HG03460 (cell line): ENCODE measurements at regions not wholly inside any gene's neighbourhood (a gene's known extent, or its start where the extent isn't known, plus 50 kb on each side); places are given as distances from the start of the nearest gene placed in this dataset.

ENCODE experiments used
- ATAC-seq: cut with Tn5 transposase; IDR thresholded peaks from one replicate; pipeline ENCODE4 v1.9.1; 2021; ENCODE audit not compliant: unreplicated experiment

GRCh38 chr18:28406533-28406932, 229.6 kb upstream of the CDH2 start:
- no peak for ATAC-seq

- ATAC-seq, result no peak
Measured at GRCh38 chr18:28404694-28405093, 227.8 kb upstream of the CDH2 start.

- ATAC-seq, result no peak
Measured at GRCh38 chr18:28399781-28400362, 222.9 kb upstream of the CDH2 start.

- no peak for ATAC-seq
Measured at GRCh38 chr18:28398471-28398870, 221.5 kb upstream of the CDH2 start.

- no peak for ATAC-seq
Measured at GRCh38 chr18:28390022-28390421, 213.1 kb upstream of the CDH2 start.

- no peak for ATAC-seq
Measured at GRCh38 chr18:28382215-28382879, 205.4 kb upstream of the CDH2 start.

GRCh38 chr18:28372186-28372585, 195.3 kb upstream of the CDH2 start:
- no peak for ATAC-seq

GRCh38 chr18:28366676-28367075, 189.7 kb upstream of the CDH2 start:
- no peak for ATAC-seq

GRCh38 chr18:28365411-28365831, 188.5 kb upstream of the CDH2 start:
- no peak for ATAC-seq

- no peak for ATAC-seq
Measured at GRCh38 chr18:28363124-28363523, 186.2 kb upstream of the CDH2 start.

- no peak for ATAC-seq
Measured at GRCh38 chr18:28359176-28359575, 182.2 kb upstream of the CDH2 start.

- ATAC-seq, result no peak
Measured at GRCh38 chr18:28357766-28358401, 181.0 kb upstream of the CDH2 start.

GRCh38 chr18:28350821-28351220, 173.9 kb upstream of the CDH2 start:
- ATAC-seq, result no peak

- ATAC-seq, result no peak
Measured at GRCh38 chr18:28342231-28342630, 165.3 kb upstream of the CDH2 start.

- ATAC-seq, result no peak
Measured at GRCh38 chr18:28338316-28338715, 161.4 kb upstream of the CDH2 start.

GRCh38 chr18:28334516-28334915, 157.6 kb upstream of the CDH2 start:
- ATAC-seq, result no peak

- ATAC-seq, result no peak
Measured at GRCh38 chr18:28332071-28332470, 155.1 kb upstream of the CDH2 start.

- no peak for ATAC-seq
Measured at GRCh38 chr18:28331551-28331950, 154.6 kb upstream of the CDH2 start.

- ATAC-seq, result no peak
Measured at GRCh38 chr18:28313602-28314001, 136.7 kb upstream of the CDH2 start.

GRCh38 chr18:28288784-28289183, 111.9 kb upstream of the CDH2 start:
- ATAC-seq, result no peak

- ATAC-seq, result no peak
Measured at GRCh38 chr18:28287146-28287545, 110.2 kb upstream of the CDH2 start.

GRCh38 chr18:28284132-28284531, 107.2 kb upstream of the CDH2 start:
- ATAC-seq, result no peak

- ATAC-seq, result no peak
Measured at GRCh38 chr18:28281400-28281799, 104.5 kb upstream of the CDH2 start.
